ENCODE measurements at regions not wholly inside any gene's neighbourhood (a gene's known extent, or its start where the extent isn't known, plus 50 kb on each side); places are given as distances from the start of the nearest gene placed in this dataset.

DNA sequence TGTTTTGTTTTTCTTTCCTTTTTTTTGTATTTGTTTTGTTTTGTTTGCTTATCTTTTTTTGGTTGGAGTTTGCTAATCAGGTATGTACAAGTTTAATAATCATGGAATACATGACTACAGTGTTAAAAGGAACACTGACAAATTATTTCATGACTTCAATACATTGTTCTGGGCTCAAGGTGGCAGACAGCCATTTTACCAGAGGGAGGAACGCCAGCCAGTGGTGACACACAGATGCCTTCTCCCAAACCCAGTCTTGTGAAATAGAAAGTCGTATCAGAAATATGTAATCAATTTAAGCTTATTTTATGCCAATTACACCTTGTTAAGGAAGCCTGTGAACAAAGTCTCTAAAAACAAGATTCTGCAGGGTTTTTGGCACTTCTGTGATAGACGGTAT lies 264.0 kb upstream of the EPHA4 start:
- Mint-ChIP-seq H3K27ac (no peak overlapping the region), H3K4me3 (no peak overlapping the region), H3K9me3 (peaks cover 0 to 2% (median 0%) of the 10 kb centered on the region in 7 donors), H3K4me1 (no peaks in the 10 kb centered on the region), H3K36me3 (no peaks in the 10 kb centered on the region), H3K27me3 (ENCODE audit: low read depth in 3 of 3) (no peaks in the 10 kb centered on the region)
- intact Hi-C loops (cut with micrococcal nuclease), result no loop called here
- Histone ChIP-seq H4K20me1 (ENCODE audit: insufficient read depth, low read length) (no peaks in the 10 kb centered on the region), H3K4me1 (ENCODE audit: control insufficient read depth in 1 of 2, insufficient read depth in 2 of 2, low read length in 2 of 2) (no peaks in the 10 kb centered on the region), H3K9me3 (replicated peaks in 1 of 2; ENCODE audit: control insufficient read depth in 1 of 2, insufficient read depth in 1 of 2, low read length in 2 of 2) (peaks cover 0 to 7% of the 10 kb centered on the region in 2 donors), H3K4me2 (replicated peaks; ENCODE audit: extremely low read depth, low read length, poor library complexity, severe bottlenecking) (no peak overlapping the region), H3K79me2 (ENCODE audit: insufficient read depth, low read length) (no peaks in the 10 kb centered on the region), H3K9ac (ENCODE audit: insufficient read depth, low read length, poor library complexity, severe bottlenecking) (no peak overlapping the region), H3K27me3 (ENCODE audit: control insufficient read depth in 2 of 2, insufficient read depth in 2 of 2, low read length in 2 of 2) (no peaks in the 10 kb centered on the region), H2AFZ (ENCODE audit: insufficient read depth, low read depth, low read length, poor library complexity, severe bottlenecking) (no peak overlapping the region), H3K27ac (ENCODE audit: low read depth in 1 of 2, low read length in 2 of 2) (no peak overlapping the region), H3K4me3 (replicated peaks in 1 of 3; ENCODE audit: low read depth in 2 of 3, low read length in 3 of 3) (no peak overlapping the region), H3K36me3 (replicated peaks in 1 of 2; ENCODE audit: control insufficient read depth in 1 of 2, insufficient read depth in 2 of 2, low read length in 2 of 2) (no peaks in the 10 kb centered on the region)
- TF ChIP-seq, protein P1, sequence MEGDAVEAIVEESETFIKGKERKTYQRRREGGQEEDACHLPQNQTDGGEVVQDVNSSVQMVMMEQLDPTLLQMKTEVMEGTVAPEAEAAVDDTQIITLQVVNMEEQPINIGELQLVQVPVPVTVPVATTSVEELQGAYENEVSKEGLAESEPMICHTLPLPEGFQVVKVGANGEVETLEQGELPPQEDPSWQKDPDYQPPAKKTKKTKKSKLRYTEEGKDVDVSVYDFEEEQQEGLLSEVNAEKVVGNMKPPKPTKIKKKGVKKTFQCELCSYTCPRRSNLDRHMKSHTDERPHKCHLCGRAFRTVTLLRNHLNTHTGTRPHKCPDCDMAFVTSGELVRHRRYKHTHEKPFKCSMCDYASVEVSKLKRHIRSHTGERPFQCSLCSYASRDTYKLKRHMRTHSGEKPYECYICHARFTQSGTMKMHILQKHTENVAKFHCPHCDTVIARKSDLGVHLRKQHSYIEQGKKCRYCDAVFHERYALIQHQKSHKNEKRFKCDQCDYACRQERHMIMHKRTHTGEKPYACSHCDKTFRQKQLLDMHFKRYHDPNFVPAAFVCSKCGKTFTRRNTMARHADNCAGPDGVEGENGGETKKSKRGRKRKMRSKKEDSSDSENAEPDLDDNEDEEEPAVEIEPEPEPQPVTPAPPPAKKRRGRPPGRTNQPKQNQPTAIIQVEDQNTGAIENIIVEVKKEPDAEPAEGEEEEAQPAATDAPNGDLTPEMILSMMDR (IDR thresholded peaks at IDR 0.05), result no peak
- WGBS (ENCODE audit: insufficient coverage), result no CpG with 5 or more reads among the region's 3 CpGs
- DNase-seq, result no peak

DNA sequence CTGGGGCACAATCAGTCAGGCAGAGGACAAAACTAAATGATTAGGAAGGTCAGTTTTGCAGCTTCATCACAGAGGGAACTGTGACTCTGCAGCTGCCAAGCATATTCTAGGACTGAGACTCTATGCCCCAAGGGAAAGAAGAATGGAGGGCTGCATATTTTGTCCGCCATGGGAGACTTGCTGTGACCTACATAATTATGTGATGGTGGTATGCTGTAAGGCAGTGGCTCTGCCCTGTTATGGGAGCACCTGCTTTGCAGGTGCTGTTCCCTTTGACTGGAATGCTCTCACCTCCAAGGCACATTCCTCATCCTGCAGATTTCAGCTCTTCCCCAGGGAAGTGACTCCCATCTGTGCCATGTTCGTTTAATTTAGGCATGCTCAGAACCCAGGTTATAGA lies 261.9 kb upstream of the EPHA4 start:
- no peak overlapping the region for H2AFZ ChIP-seq (ENCODE audit: insufficient read depth, low read depth, low read length, poor library complexity, severe bottlenecking)
- H3K27me3 ChIP-seq (ENCODE audit: control insufficient read depth in 2 of 2, insufficient read depth in 2 of 2, low read length in 2 of 2), result no peaks in the 10 kb centered on the region
- no peaks in the 10 kb centered on the region for H3K4me1 ChIP-seq (ENCODE audit: control insufficient read depth in 1 of 2, insufficient read depth in 2 of 2, low read length in 2 of 2)
- WGBS (ENCODE audit: insufficient coverage), result no CpG with 5 or more reads among the region's 2 CpGs
- TF ChIP-seq, protein P1 (IDR thresholded peaks at IDR 0.05), result no peak
- H3K4me2 ChIP-seq (replicated peaks; ENCODE audit: extremely low read depth, low read length, poor library complexity, severe bottlenecking), result no peak overlapping the region
- H3K4me3 ChIP-seq (replicated peaks in 1 of 3; ENCODE audit: low read depth in 2 of 3, low read length in 3 of 3), result no peak overlapping the region
- H3K4me3 Mint-ChIP-seq, result no peak overlapping the region
- intact Hi-C loops (cut with micrococcal nuclease), result no loop called here
- H3K27ac Mint-ChIP-seq, result no peak overlapping the region
- H3K36me3 Mint-ChIP-seq, result no peaks in the 10 kb centered on the region
- H3K9me3 ChIP-seq (replicated peaks in 1 of 2; ENCODE audit: control insufficient read depth in 1 of 2, insufficient read depth in 1 of 2, low read length in 2 of 2), result peaks cover 0 to 13% of the 10 kb centered on the region in 2 donors
- no peaks in the 10 kb centered on the region for H3K36me3 ChIP-seq (replicated peaks in 1 of 2; ENCODE audit: control insufficient read depth in 1 of 2, insufficient read depth in 2 of 2, low read length in 2 of 2)
- no peak overlapping the region for H3K27ac ChIP-seq (ENCODE audit: low read depth in 1 of 2, low read length in 2 of 2)
- no peaks in the 10 kb centered on the region for H3K4me1 Mint-ChIP-seq
- no peaks in the 10 kb centered on the region for H3K27me3 Mint-ChIP-seq (ENCODE audit: low read depth in 3 of 3)
- no peaks in the 10 kb centered on the region for H4K20me1 ChIP-seq (ENCODE audit: insufficient read depth, low read length)
- H3K79me2 ChIP-seq (ENCODE audit: insufficient read depth, low read length), result no peaks in the 10 kb centered on the region
- DNase-seq, result no peak
- H3K9ac ChIP-seq (ENCODE audit: insufficient read depth, low read length, poor library complexity, severe bottlenecking), result no peak overlapping the region
- H3K9me3 Mint-ChIP-seq, result peaks cover 0 to 3% (median 2%) of the 10 kb centered on the region in 7 donors

Measured in CD14-positive monocyte (primary cell).